Upper lobe of right lung (tissue), 1 donor: ENCODE measurements at regions not wholly inside any gene's neighbourhood (a gene's known extent, or its start where the extent isn't known, plus 50 kb on each side); places are given as distances from the start of the nearest gene placed in this dataset.

Source experiments
- ATAC-seq: fragments of 200-7000 bp; cut with Tn5 transposase; one replicate; pipeline ENCODE4 v1.9.1; 2020; ENCODE audit warnings: mild to moderate bottlenecking, moderate library complexity
- DNase-seq: peaks from one replicate; pipeline ENCODE4 v3.0.0-alpha.2; 2020
- H3K27ac ChIP-seq: fragments of 200-600 bp; one replicate; pipeline ENCODE4 v1.8.0; 2022
- H3K27me3 ChIP-seq: fragments of 200-600 bp; one replicate; pipeline ENCODE4 v1.8.0; 2022; ENCODE audit warnings: mild to moderate bottlenecking
- H3K36me3 ChIP-seq: fragments of 200-600 bp; one replicate; pipeline ENCODE4 v1.8.0; 2022
- H3K4me1 ChIP-seq: fragments of 200-600 bp; one replicate; pipeline ENCODE4 v1.8.0; 2022
- H3K4me3 ChIP-seq: fragments of 200-600 bp; one replicate; pipeline ENCODE4 v1.8.0; 2022; ENCODE audit warnings: mild to moderate bottlenecking
- H3K9me3 ChIP-seq: fragments of 200-600 bp; one replicate; pipeline ENCODE4 v1.8.0; 2022
- CTCF ChIP-seq: fragments of 200-600 bp; IDR thresholded peaks from one replicate; pipeline ENCODE4 v1.8.0; 2022; ENCODE audit warnings: antibody characterized with exemption
- intact Hi-C: fragments of 100-400 bp; cut with DNase I; formaldehyde crosslinking; loops from one replicate; pipeline ENCODE4 v1.11.0; 2022
- donor health status: DM: no; HTN: yes; CAD: no; lungs with severe emphysema.

- no peak overlapping the region for H3K4me3 ChIP-seq
- H3K9me3 ChIP-seq = no peaks in the 10 kb centered on the region
- H3K27ac ChIP-seq = no peak overlapping the region
- no peak for DNase-seq
- H3K4me1 ChIP-seq = no peaks in the 10 kb centered on the region
- intact Hi-C loops = no loop called here
- H3K27me3 ChIP-seq = no peaks in the 10 kb centered on the region
- ATAC-seq = no peak
- H3K36me3 ChIP-seq = no peaks in the 10 kb centered on the region
- no peak for TF ChIP-seq CTCF
These were observed 433.6 kb upstream of the ZP4 start for GRCh38 chr1:238324211-238324864.

- H3K36me3 ChIP-seq = no peaks in the 10 kb centered on the region
- no peaks in the 10 kb centered on the region for H3K9me3 ChIP-seq
- no peaks in the 10 kb centered on the region for H3K4me1 ChIP-seq
- no peak for TF ChIP-seq CTCF
- no peak for ATAC-seq
- intact Hi-C loops = no loop called here
- no peak for DNase-seq
- H3K27ac ChIP-seq = no peak overlapping the region
- no peak overlapping the region for H3K4me3 ChIP-seq
- H3K27me3 ChIP-seq = no peaks in the 10 kb centered on the region
These were observed 432.8 kb upstream of the ZP4 start for GRCh38 chr1:238323490-238323889.

GRCh38 chr1:238319957-238320356 is 429.2 kb upstream of the ZP4 start:
- Histone ChIP-seq H3K27ac (no peak overlapping the region), H3K9me3 (no peaks in the 10 kb centered on the region), H3K4me3 (no peak overlapping the region), H3K27me3 (no peaks in the 10 kb centered on the region), H3K4me1 (no peaks in the 10 kb centered on the region), H3K36me3 (no peaks in the 10 kb centered on the region)
- no peak for ATAC-seq
- no peak for DNase-seq
- TF ChIP-seq CTCF = no peak
- intact Hi-C loops = no loop called here

- ATAC-seq (no peak), DNase-seq (no peak)
- Histone ChIP-seq H3K27me3 (no peaks in the 10 kb centered on the region), H3K27ac (no peak overlapping the region), H3K9me3 (no peaks in the 10 kb centered on the region), H3K4me3 (no peak overlapping the region), H3K36me3 (no peaks in the 10 kb centered on the region), H3K4me1 (no peaks in the 10 kb centered on the region)
- TF ChIP-seq CTCF = no peak
- intact Hi-C loops = no loop called here
These were observed 427.8 kb upstream of the ZP4 start for GRCh38 chr1:238318294-238319110.

GRCh38 chr1:238312969-238313368 is 422.2 kb upstream of the ZP4 start:
- H3K9me3 ChIP-seq = no peaks in the 10 kb centered on the region
- no peaks in the 10 kb centered on the region for H3K27me3 ChIP-seq
- no peak for TF ChIP-seq CTCF

More at GRCh38 chr1:238312969-238313368, 422.2 kb upstream of the ZP4 start:
- intact Hi-C loops = no loop called here
- H3K36me3 ChIP-seq = no peaks in the 10 kb centered on the region
- no peaks in the 10 kb centered on the region for H3K4me1 ChIP-seq
- H3K4me3 ChIP-seq = no peak overlapping the region
- ATAC-seq = no peak
- no peak overlapping the region for H3K27ac ChIP-seq
- DNase-seq = no peak
